ENCODE measurements at regions not wholly inside any gene's neighbourhood (a gene's known extent, or its start where the extent isn't known, plus 50 kb on each side); places are given as distances from the start of the nearest gene placed in this dataset.

GRCh38 chr10:44195112-44196007 lies 189.5 kb downstream of the CXCL12 start:
- H3K9me3 ChIP-seq: peaks cover 5% of the 10 kb centered on the region; the same call in 1 of the 2 replicates
- H3K27ac ChIP-seq (ENCODE audit: low read depth in 2 of 2, low read length in 1 of 2): peak overlapping the region; percentile 36 to 72; a peak in 3 of 4 replicates
- peak overlapping the region; percentile 55; the same call in 1 of the 2 replicates for H3K4me2 ChIP-seq
- no peak overlapping the region for H2AFZ ChIP-seq (ENCODE audit: low read depth)
- DNase-seq: no peak
- no peak overlapping the region for H3K9ac ChIP-seq
- no peaks in the 10 kb centered on the region for H3K36me3 ChIP-seq (replicated peaks in 1 of 2; ENCODE audit: control insufficient read depth in 1 of 2, insufficient read depth in 2 of 2, low read length in 1 of 2)
- ChIA-PET CTCF (interaction anchor here (1.0 kb wide), 1 partner anchor 505 kb away, joined by 4 read pairs; no protein-coding TSS in a partner anchor), POLR2A (no interaction called here)
- H3K27me3 ChIP-seq (ENCODE audit: insufficient read depth): no peaks in the 10 kb centered on the region
- H3K9me2 ChIP-seq: no peaks in the 10 kb centered on the region
- H3K4me3 ChIP-seq (ENCODE audit: low read depth in 2 of 2, low read length in 1 of 2): no peak overlapping the region
- H3F3A ChIP-seq (replicated peaks; ENCODE audit: insufficient read depth): peaks cover 5% of the 10 kb centered on the region
- H4K20me1 ChIP-seq (ENCODE audit: insufficient read depth): no peaks in the 10 kb centered on the region
- peaks cover 0 to 13% of the 10 kb centered on the region in 2 experiments; a peak in 1 of 4 replicates for H3K4me1 ChIP-seq (ENCODE audit: control insufficient read depth in 1 of 2, insufficient read depth in 2 of 2, low read depth in 1 of 2, low read length in 1 of 2)
- WGBS (ENCODE audit: low lambda C conversion rate): 31% methylated on average over 9 of the region's 9 CpGs
- H3K79me2 ChIP-seq (ENCODE audit: insufficient read depth): no peaks in the 10 kb centered on the region
- 0 out of 2 replicates have a peak, but pooled peaks have one; percentile 22 for TF ChIP-seq NFIC (IDR thresholded peaks at IDR 0.05; ENCODE audit: borderline replicate concordance)
- no peak for TF ChIP-seq ZBTB33 (IDR thresholded peaks at IDR 0.05; ENCODE audit: borderline replicate concordance, low read depth)
- TF ChIP-seq ELF1 (IDR thresholded peaks at IDR 0.05): no peak
- no peak for TF ChIP-seq RCOR1 (IDR thresholded peaks at IDR 0.05; ENCODE audit: low read length)
- TF ChIP-seq GATA2 (CRISPR knock-in tag; IDR thresholded peaks at IDR 0.05): no peak
- TF ChIP-seq MXI1 (IDR thresholded peaks at IDR 0.05; ENCODE audit: low read depth, low read length): no peak
- TF ChIP-seq, protein P1, sequence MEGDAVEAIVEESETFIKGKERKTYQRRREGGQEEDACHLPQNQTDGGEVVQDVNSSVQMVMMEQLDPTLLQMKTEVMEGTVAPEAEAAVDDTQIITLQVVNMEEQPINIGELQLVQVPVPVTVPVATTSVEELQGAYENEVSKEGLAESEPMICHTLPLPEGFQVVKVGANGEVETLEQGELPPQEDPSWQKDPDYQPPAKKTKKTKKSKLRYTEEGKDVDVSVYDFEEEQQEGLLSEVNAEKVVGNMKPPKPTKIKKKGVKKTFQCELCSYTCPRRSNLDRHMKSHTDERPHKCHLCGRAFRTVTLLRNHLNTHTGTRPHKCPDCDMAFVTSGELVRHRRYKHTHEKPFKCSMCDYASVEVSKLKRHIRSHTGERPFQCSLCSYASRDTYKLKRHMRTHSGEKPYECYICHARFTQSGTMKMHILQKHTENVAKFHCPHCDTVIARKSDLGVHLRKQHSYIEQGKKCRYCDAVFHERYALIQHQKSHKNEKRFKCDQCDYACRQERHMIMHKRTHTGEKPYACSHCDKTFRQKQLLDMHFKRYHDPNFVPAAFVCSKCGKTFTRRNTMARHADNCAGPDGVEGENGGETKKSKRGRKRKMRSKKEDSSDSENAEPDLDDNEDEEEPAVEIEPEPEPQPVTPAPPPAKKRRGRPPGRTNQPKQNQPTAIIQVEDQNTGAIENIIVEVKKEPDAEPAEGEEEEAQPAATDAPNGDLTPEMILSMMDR (IDR thresholded peaks at IDR 0.05): no peak
- TF ChIP-seq TCF12 (IDR thresholded peaks at IDR 0.05): peak; percentile 63
- no peak for TF ChIP-seq POLR2AphosphoS5 (IDR thresholded peaks at IDR 0.05; ENCODE audit: low read depth, low read length)
- no peak for TF ChIP-seq MEF2A (IDR thresholded peaks at IDR 0.05; ENCODE audit: borderline replicate concordance, low read depth)
- TF ChIP-seq, protein P2, sequence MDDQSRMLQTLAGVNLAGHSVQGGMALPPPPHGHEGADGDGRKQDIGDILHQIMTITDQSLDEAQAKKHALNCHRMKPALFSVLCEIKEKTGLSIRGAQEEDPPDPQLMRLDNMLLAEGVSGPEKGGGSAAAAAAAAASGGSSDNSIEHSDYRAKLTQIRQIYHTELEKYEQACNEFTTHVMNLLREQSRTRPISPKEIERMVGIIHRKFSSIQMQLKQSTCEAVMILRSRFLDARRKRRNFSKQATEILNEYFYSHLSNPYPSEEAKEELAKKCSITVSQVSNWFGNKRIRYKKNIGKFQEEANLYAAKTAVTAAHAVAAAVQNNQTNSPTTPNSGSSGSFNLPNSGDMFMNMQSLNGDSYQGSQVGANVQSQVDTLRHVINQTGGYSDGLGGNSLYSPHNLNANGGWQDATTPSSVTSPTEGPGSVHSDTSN (IDR thresholded peaks at IDR 0.05): no peak
- TF ChIP-seq, protein P3, sequence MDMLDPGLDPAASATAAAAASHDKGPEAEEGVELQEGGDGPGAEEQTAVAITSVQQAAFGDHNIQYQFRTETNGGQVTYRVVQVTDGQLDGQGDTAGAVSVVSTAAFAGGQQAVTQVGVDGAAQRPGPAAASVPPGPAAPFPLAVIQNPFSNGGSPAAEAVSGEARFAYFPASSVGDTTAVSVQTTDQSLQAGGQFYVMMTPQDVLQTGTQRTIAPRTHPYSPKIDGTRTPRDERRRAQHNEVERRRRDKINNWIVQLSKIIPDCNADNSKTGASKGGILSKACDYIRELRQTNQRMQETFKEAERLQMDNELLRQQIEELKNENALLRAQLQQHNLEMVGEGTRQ (IDR thresholded peaks at IDR 0.05; ENCODE audit: borderline replicate concordance, low read depth, low read length): no peak
- TF ChIP-seq, protein P4, sequence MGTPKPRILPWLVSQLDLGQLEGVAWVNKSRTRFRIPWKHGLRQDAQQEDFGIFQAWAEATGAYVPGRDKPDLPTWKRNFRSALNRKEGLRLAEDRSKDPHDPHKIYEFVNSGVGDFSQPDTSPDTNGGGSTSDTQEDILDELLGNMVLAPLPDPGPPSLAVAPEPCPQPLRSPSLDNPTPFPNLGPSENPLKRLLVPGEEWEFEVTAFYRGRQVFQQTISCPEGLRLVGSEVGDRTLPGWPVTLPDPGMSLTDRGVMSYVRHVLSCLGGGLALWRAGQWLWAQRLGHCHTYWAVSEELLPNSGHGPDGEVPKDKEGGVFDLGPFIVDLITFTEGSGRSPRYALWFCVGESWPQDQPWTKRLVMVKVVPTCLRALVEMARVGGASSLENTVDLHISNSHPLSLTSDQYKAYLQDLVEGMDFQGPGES (IDR thresholded peaks at IDR 0.05; ENCODE audit: low read depth, low read length): no peak
- no peak for TF ChIP-seq FOSL2 (IDR thresholded peaks at IDR 0.05; ENCODE audit: borderline replicate concordance, low read depth)
- no peak for TF ChIP-seq EZH2phosphoT487 (IDR thresholded peaks at IDR 0.05; ENCODE audit: borderline replicate concordance, low read depth)
